ENCODE measurements at regions not wholly inside any gene's neighbourhood (a gene's known extent, or its start where the extent isn't known, plus 50 kb on each side); places are given as distances from the start of the nearest gene placed in this dataset.

GRCh38 chr12:30108666-30109065 is 324.9 kb upstream of the TMTC1 start:
- H3K18ac ChIP-seq (ENCODE audit: low read depth, low read length) = no peak overlapping the region
- no peaks in the 10 kb centered on the region for H3K79me1 ChIP-seq (ENCODE audit: low read depth in 1 of 2, low read length in 2 of 2)
- H3K27ac ChIP-seq (ENCODE audit: insufficient read depth, low read length) = no peak overlapping the region
- dilution Hi-C loops (cut with HindIII; ENCODE audit: low sequenced_read_pairs, unreplicated experiment) = no loop called here
- no peak overlapping the region for H3K56ac ChIP-seq (ENCODE audit: extremely low read depth, insufficient read depth, low read length)
- no peak overlapping the region for H2BK120ac ChIP-seq (ENCODE audit: low read depth, low read length)
- intact Hi-C loops (cut with micrococcal nuclease) = no loop called here
- ATAC-seq (ENCODE audit: low read depth) (no peak), DNase-seq (no peak)
- no TSS peak for BruUV-seq (replicated peaks)
- 0 out of 2 replicates have a peak, but pooled peaks cover 1% of the 10 kb centered on the region for H3K4me1 ChIP-seq (ENCODE audit: control insufficient read depth, insufficient read depth, low read length)
- H3K4ac ChIP-seq (ENCODE audit: low read depth, low read length) = no peak overlapping the region
- H4K5ac ChIP-seq (ENCODE audit: low read depth, low read length) = no peak overlapping the region
- no peak overlapping the region for H4K8ac ChIP-seq (ENCODE audit: low read depth in 2 of 2, low read length in 2 of 2)
- WGBS, 2 experiments (ENCODE audit: extremely low coverage in 2 of 2, insufficient read length in 1 of 2) = no CpG with 5 or more reads among the region's 2 CpGs
- no peak overlapping the region for H2BK20ac ChIP-seq (ENCODE audit: low read depth, low read length)
- peaks cover 5% of the 10 kb centered on the region; the same call in 1 of the 2 replicates for H3K9me3 ChIP-seq (ENCODE audit: control insufficient read depth, insufficient read depth, low read length)
- in situ Hi-C loops (cut with MboI; ENCODE audit: low sequenced_read_pairs) = no loop called here
- no peak overlapping the region for H2AK9ac ChIP-seq (replicated peaks; ENCODE audit: low read depth, low read length, poor library complexity)
- ChIA-PET CTCF (no interaction called here), POLR2A (ENCODE audit: unreplicated experiment) (no interaction called here)
- H2BK15ac ChIP-seq (ENCODE audit: low read depth, low read length) = no peak overlapping the region
- TF ChIP-seq, protein P1, sequence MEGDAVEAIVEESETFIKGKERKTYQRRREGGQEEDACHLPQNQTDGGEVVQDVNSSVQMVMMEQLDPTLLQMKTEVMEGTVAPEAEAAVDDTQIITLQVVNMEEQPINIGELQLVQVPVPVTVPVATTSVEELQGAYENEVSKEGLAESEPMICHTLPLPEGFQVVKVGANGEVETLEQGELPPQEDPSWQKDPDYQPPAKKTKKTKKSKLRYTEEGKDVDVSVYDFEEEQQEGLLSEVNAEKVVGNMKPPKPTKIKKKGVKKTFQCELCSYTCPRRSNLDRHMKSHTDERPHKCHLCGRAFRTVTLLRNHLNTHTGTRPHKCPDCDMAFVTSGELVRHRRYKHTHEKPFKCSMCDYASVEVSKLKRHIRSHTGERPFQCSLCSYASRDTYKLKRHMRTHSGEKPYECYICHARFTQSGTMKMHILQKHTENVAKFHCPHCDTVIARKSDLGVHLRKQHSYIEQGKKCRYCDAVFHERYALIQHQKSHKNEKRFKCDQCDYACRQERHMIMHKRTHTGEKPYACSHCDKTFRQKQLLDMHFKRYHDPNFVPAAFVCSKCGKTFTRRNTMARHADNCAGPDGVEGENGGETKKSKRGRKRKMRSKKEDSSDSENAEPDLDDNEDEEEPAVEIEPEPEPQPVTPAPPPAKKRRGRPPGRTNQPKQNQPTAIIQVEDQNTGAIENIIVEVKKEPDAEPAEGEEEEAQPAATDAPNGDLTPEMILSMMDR (conservative IDR thresholded peaks at IDR 0.05; ENCODE audit: low read depth, low read length) = no peak
- TF ChIP-seq ELK1 (IDR thresholded peaks at IDR 0.05; ENCODE audit: borderline replicate concordance, low read depth, low read length) (no peak), MXI1 (IDR thresholded peaks at IDR 0.05; ENCODE audit: borderline replicate concordance, low read depth, low read length) (no peak), RFX5 (IDR thresholded peaks at IDR 0.05; ENCODE audit: low read depth, low read length) (no peak), CEBPB (IDR thresholded peaks at IDR 0.05; ENCODE audit: low read depth, low read length) (no peak), RAD21 (IDR thresholded peaks at IDR 0.05; ENCODE audit: low read length) (no peak), SMC3 (IDR thresholded peaks at IDR 0.05; ENCODE audit: low read depth, low read length) (no peak), NFE2L2 (IDR thresholded peaks at IDR 0.05; ENCODE audit: low read depth, low read length) (no peak), POLR2A (IDR thresholded peaks at IDR 0.05; ENCODE audit: low read depth, low read length) (no peak), MAFK (IDR thresholded peaks at IDR 0.05; ENCODE audit: low read depth, low read length) (no peak), BHLHE40 (IDR thresholded peaks at IDR 0.05; ENCODE audit: low read depth, low read length) (no peak), CHD1 (IDR thresholded peaks at IDR 0.05; ENCODE audit: low read depth, low read length) (no peak), RCOR1 (IDR thresholded peaks at IDR 0.05; ENCODE audit: insufficient replicate concordance, low read length) (no peak)
- TF ChIP-seq, protein P2, sequence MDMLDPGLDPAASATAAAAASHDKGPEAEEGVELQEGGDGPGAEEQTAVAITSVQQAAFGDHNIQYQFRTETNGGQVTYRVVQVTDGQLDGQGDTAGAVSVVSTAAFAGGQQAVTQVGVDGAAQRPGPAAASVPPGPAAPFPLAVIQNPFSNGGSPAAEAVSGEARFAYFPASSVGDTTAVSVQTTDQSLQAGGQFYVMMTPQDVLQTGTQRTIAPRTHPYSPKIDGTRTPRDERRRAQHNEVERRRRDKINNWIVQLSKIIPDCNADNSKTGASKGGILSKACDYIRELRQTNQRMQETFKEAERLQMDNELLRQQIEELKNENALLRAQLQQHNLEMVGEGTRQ (IDR thresholded peaks at IDR 0.05; ENCODE audit: low read depth, low read length) = no peak
- H4K91ac ChIP-seq (ENCODE audit: insufficient read depth, low read depth, low read length) = no peak overlapping the region
- no peak overlapping the region for H3K14ac ChIP-seq (replicated peaks; ENCODE audit: low read depth, low read length)
- H2BK5ac ChIP-seq (ENCODE audit: low read depth, low read length, poor library complexity, severe bottlenecking) = no peak overlapping the region
- no peak overlapping the region for H2AK5ac ChIP-seq (ENCODE audit: low read depth, low read length)
- no peaks in the 10 kb centered on the region for H3K36me3 ChIP-seq (ENCODE audit: control insufficient read depth, insufficient read depth, low read length)
- H4K20me1 ChIP-seq (ENCODE audit: insufficient read depth, low read length) = no peaks in the 10 kb centered on the region
- H3K4me2 ChIP-seq (ENCODE audit: low read depth, low read length) = no peak overlapping the region
- no peaks in the 10 kb centered on the region for H3K9me1 ChIP-seq (ENCODE audit: insufficient read depth, low read length)
- H3K23ac ChIP-seq (ENCODE audit: low read depth, low read length) = no peak overlapping the region
- no peak overlapping the region for H3K9ac ChIP-seq (ENCODE audit: low read depth, low read length)
- no peak overlapping the region for H3K4me3 ChIP-seq (ENCODE audit: insufficient read depth, low read depth, low read length)
- H3K27me3 ChIP-seq (ENCODE audit: control insufficient read depth, insufficient read depth, low read length) = peaks cover 2% of the 10 kb centered on the region; the same call in 1 of the 2 replicates
- H2AFZ ChIP-seq (replicated peaks; ENCODE audit: low read length, poor library complexity) = no peak overlapping the region
